ENCODE measurements at regions not wholly inside any gene's neighbourhood (a gene's known extent, or its start where the extent isn't known, plus 50 kb on each side); places are given as distances from the start of the nearest gene placed in this dataset.

DNA sequence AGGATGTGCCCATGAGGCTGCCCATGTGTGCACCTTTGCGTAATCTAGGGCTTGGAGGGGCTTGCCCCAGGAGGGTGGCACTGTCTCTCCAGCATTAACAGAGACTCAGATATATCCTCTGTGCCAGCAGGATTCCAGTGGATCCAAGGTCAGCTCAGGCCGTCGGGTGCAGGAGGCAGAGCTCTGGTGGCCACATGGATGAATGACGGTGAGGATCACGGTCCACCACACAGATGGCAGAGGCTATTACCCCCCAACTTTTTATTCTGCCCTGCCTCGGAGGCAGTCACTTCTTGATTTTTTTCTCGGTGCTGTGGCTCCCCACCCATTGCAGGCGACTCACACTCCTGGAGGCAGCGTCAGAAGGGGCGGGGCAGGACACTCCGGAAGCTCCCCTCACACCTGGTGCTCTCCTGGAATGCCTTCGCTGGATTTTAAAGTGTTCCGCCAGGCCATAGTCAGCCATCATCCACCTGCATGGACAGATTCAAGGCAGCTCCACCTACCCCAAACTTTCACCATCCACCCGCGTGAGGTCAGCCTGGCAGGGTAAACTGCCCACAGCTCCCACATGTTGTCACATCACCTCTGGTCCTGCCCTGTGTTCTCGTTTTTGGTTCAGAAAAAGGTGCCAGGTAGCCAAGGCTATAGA lies 602.9 kb upstream of the RAB6C start:
- TF ChIP-seq EZH2 (IDR thresholded peaks at IDR 0.05) (no peak), EZH2phosphoT487 (IDR thresholded peaks at IDR 0.05) (no peak)

Measured in neural progenitor cell (in vitro differentiated cells).